PC-9 (cell line): ENCODE measurements at regions not wholly inside any gene's neighbourhood (a gene's known extent, or its start where the extent isn't known, plus 50 kb on each side); places are given as distances from the start of the nearest gene placed in this dataset.

Experiments used
- CTCF ChIP-seq: fragments of 200-600 bp; sonication (generic); conservative IDR thresholded peaks from 2 replicates; pipeline ENCODE4 v1.6.1; 2017; ENCODE audit warnings: mixed run types, antibody characterized with exemption, mild to moderate bottlenecking, moderate library complexity
- EZH2 ChIP-seq: fragments of 200-600 bp; sonication (generic); IDR thresholded peaks from 2 replicates; pipeline ENCODE4 v1.8.0; 2017; ENCODE audit warnings: antibody characterized with exemption, low read depth

GRCh38 chr14:84555493-84555892, 974.5 kb upstream of the FLRT2 start:
- no peak for TF ChIP-seq EZH2
- no peak for TF ChIP-seq CTCF
